Heart right ventricle (tissue), 16 donors: ENCODE measurements at regions not wholly inside any gene's neighbourhood (a gene's known extent, or its start where the extent isn't known, plus 50 kb on each side); places are given as distances from the start of the nearest gene placed in this dataset.

ENCODE experiments used
- ATAC-seq, 8 donors: fragments of 200-7000 bp; cut with Tn5 transposase; one replicate each; pipeline ENCODE4 v1.9.1; 2020; ENCODE audit warnings: mild to moderate bottlenecking in 8 of 8, moderate library complexity in 8 of 8, moderate number of reproducible peaks in 1 of 8
- DNase-seq, 2 donors: peaks; one replicate each; pipeline ENCODE4 v3.0.0-alpha.2; 2020
- H3K27ac ChIP-seq, 10 donors: fragments of 200-600 bp; sonication (generic) in 2 of 10; one replicate each; pipeline versions ENCODE4 v1.5.0 to v1.8.0; 2020 to 2022; ENCODE audit warnings: mild to moderate bottlenecking in 3 of 10
- H3K27me3 ChIP-seq, 7 donors: fragments of 200-600 bp; one replicate each; pipeline ENCODE4 v1.8.0; 2021 to 2022; ENCODE audit warnings: mild to moderate bottlenecking in 2 of 7
- H3K36me3 ChIP-seq, 9 donors: fragments of 200-600 bp; sonication (generic) in 1 of 9; one replicate each; pipeline versions ENCODE4 v1.5.0 to v1.8.0; 2020 to 2022; ENCODE audit warnings: mild to moderate bottlenecking in 2 of 9
- H3K4me1 ChIP-seq, 9 donors: fragments of 200-600 bp; sonication (generic) in 1 of 9; one replicate each; pipeline versions ENCODE4 v1.5.0 to v1.8.0; 2020 to 2022; ENCODE audit warnings: mild to moderate bottlenecking in 4 of 9
- H3K4me3 ChIP-seq, 10 donors: fragments of 200-600 bp; sonication (generic) in 2 of 10; one replicate each; pipeline versions ENCODE4 v1.5.0 to v1.8.0; 2020 to 2022; ENCODE audit warnings: mild to moderate bottlenecking in 7 of 10, moderate library complexity in 2 of 10
- H3K9me3 ChIP-seq, 11 donors: fragments of 200-600 bp in 10 of 11; sonication (generic) in 2 of 11; one replicate each; pipeline versions ENCODE4 v1.5.0 to v1.8.0; 2013 to 2022; ENCODE audit warnings: mild to moderate bottlenecking in 2 of 11, control low read depth in 1 of 11, moderate library complexity in 1 of 11
- CTCF ChIP-seq, 9 donors: fragments of 200-600 bp; sonication (generic) in 2 of 9; IDR thresholded peaks; one replicate each; pipeline versions ENCODE4 v1.5.0 to v1.8.0; 2021 to 2022; ENCODE audit warnings: antibody characterized with exemption in 9 of 9, mild to moderate bottlenecking in 5 of 9, moderate library complexity in 1 of 9
- WGBS, 2 donors: extraction: QIAGEN DNeasy Blood & Tissue Kit; methylation state at CpG; one replicate each; pipeline ENCODE4 v1.1.7; 2013; ENCODE audit warnings: inconsistent platforms in 1 of 2; 5-methylcytosine and 5-hydroxymethylcytosine counted together
- intact Hi-C, 10 donors: fragments of 100-400 bp; cut with DNase I; formaldehyde crosslinking; loops; one replicate each; pipeline versions ENCODE4 v1.11.1 to v1.14.2; 2022
- donor health status: Arrhythmogenic right ventricular cardiomyopathy.
- donor health status: ischemic (EF 13 %, LVEDD 7.1; RV severe dilation, severe dysfunction).
- donor health status: healthy with polysubstance abuse.
- donor health status: DM: no; HTN: yes; CAD: no.
- donor health status: DM: no; HTN: no; CAD: no.
- donor health status: ischemic (EF 25% LVEDD 6.9; RV normal size, moderate dysfunction).
- donor health status: ischemic (EF 25% LVEDD 5.7; RV mildly dilated, moderate dysfunction).
- donor health status: healthy.
- donor health status: DM: yes; HTN: yes; CAD: no.
- donor health status: Ischemic cardiomyopathy.
- donor health status: ischemic (EF 35%, LVEDD 5.7; RV mildly dilated, moderate dysfunction).
- donor health status: nonischemic (EF 11% LVEDD 7.7; RV severe dilation, severe dysfunction).
- donor health status: DM: yes; HTN: yes; CAD: no.
- donor health status: PGD.
- donor health status: ischemic (EF 29% LVEDD 5.4; RV normal size, mild dysfunction).
- donor health status: nonischemic (EF 23%, LVEDD 6.1; RV moderate dilation, normal function).

- DNase-seq, result no peak
- Histone ChIP-seq H3K9me3 (no peaks in the 10 kb centered on the region), H3K27me3 (no peaks in the 10 kb centered on the region), H3K27ac (no peak overlapping the region), H3K36me3 (no peaks in the 10 kb centered on the region), H3K4me3 (no peak overlapping the region), H3K4me1 (peaks cover 0 to 18% (median 0%) of the 10 kb centered on the region in 9 donors)
- intact Hi-C loops, result no loop called here
- TF ChIP-seq CTCF (IDR thresholded peaks at IDR 0.05), result no peak
- no peak for ATAC-seq
- WGBS, 2 donors, result 92 to 95% methylated on average over 2 of the region's 2 CpGs
Observed at GRCh38 chr1:96366516-96366915, 355.1 kb upstream of the PTBP2 start.

DNA sequence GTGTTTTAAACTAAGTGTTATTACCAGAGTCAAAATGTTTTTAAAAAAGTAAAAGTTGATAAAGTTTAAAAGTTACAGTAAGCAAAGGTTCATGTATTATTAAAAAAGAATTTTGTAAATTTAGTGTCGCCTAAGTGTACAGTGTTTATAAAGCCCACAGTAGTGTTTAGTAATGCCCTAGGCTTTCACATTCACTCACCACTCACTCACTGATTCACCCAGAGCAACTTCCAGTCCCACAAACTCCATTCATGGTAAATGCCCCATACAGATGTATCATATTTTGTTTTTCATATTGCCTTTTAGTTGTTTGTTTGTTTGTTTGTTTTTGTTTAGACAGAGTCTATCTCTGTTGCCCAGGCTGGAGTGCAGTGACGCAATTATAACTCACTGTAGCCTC is 353.8 kb upstream of the PTBP2 start:
- intact Hi-C loops, result no loop called here
- 97 to 98% methylated on average over 2 of the region's 2 CpGs for WGBS, 2 donors
- H3K9me3 ChIP-seq, result no peaks in the 10 kb centered on the region
- no peak for TF ChIP-seq CTCF (IDR thresholded peaks at IDR 0.05)
- H3K27ac ChIP-seq, result no peak overlapping the region
- no peaks in the 10 kb centered on the region for H3K36me3 ChIP-seq
- H3K4me3 ChIP-seq, result no peak overlapping the region
- DNase-seq, result no peak
- ATAC-seq, result no peak
- no peaks in the 10 kb centered on the region for H3K27me3 ChIP-seq
- H3K4me1 ChIP-seq, result peaks cover 0 to 8% (median 0%) of the 10 kb centered on the region in 9 donors

- intact Hi-C loops, result no loop called here
- no peaks in the 10 kb centered on the region for H3K9me3 ChIP-seq
- no peaks in the 10 kb centered on the region for H3K27me3 ChIP-seq
- H3K4me1 ChIP-seq, result no peaks in the 10 kb centered on the region
- WGBS, 2 donors, result 57 to 58% methylated on average over 5 of the region's 5 CpGs
- H3K36me3 ChIP-seq, result no peaks in the 10 kb centered on the region
- no peak for TF ChIP-seq CTCF (IDR thresholded peaks at IDR 0.05)
- ATAC-seq (no peak), DNase-seq (no peak)
- no peak overlapping the region for H3K4me3 ChIP-seq
- H3K27ac ChIP-seq, result no peak overlapping the region
Observed at GRCh38 chr1:96370757-96371156, 350.8 kb upstream of the PTBP2 start.

DNA sequence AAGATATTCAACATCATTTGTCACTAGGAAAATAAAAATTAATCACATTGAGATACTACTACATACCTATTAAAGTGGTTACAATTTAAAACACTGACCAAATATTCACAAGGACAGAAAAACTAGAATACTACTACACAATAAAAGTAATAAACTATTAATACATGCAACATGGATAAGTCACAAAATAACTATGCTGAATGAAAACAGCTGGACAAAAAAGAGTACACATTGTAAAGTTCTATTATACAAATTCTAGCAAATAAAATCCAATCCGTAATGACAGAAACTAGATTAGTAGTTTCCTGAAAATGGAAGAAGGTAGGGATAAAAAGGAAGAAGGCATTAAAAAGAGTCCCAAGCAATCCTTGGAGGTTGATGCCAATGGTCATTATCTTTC is 348.7 kb upstream of the PTBP2 start:
- no peak for TF ChIP-seq CTCF (IDR thresholded peaks at IDR 0.05)
- DNase-seq (no peak), ATAC-seq (no peak)
- no peak overlapping the region for H3K27ac ChIP-seq
- intact Hi-C loops, result no loop called here
- H3K4me3 ChIP-seq, result no peak overlapping the region
- no peaks in the 10 kb centered on the region for H3K27me3 ChIP-seq
- H3K9me3 ChIP-seq, result no peaks in the 10 kb centered on the region
- no peaks in the 10 kb centered on the region for H3K4me1 ChIP-seq
- WGBS, 2 donors, result 92 to 99% methylated on average over 1 of the region's 1 CpG
- no peaks in the 10 kb centered on the region for H3K36me3 ChIP-seq
